SU-DHL-6 (cell line): ENCODE measurements at regions not wholly inside any gene's neighbourhood (a gene's known extent, or its start where the extent isn't known, plus 50 kb on each side); places are given as distances from the start of the nearest gene placed in this dataset.

Experiments used
- H2AFZ ChIP-seq: fragments of 200-600 bp; sonication (generic); 2 replicates; pipeline ENCODE4 v1.6.1; 2014; ENCODE audit warnings: low read depth, mild to moderate bottlenecking, moderate library complexity, mixed read lengths, antibody characterized with exemption, low read length; ENCODE audit not compliant: severe bottlenecking
- H3F3A ChIP-seq: fragments of 200-600 bp; shearing (Covaris generic); 2 replicates; pipeline ENCODE4 v1.6.0; 2016; ENCODE audit warnings: antibody characterized with exemption, mild to moderate bottlenecking; ENCODE audit not compliant: insufficient read depth
- H3K27ac ChIP-seq: fragments of 200-600 bp; sonication (generic); 2 replicates; pipeline ENCODE4 v1.5.1; 2016; ENCODE audit warnings: low read depth, mild to moderate bottlenecking, low read length, moderate library complexity, mixed read lengths
- H3K27me3 ChIP-seq: fragments of 200-600 bp; sonication (generic), shearing (Covaris generic); 2 replicates; pipeline ENCODE4 v1.6.0; 2014; ENCODE audit warnings: mild to moderate bottlenecking, low read length
- H3K36me3 ChIP-seq: fragments of 200-600 bp; sonication (generic); 2 replicates; pipeline ENCODE4 v1.6.1; 2014; ENCODE audit warnings: mild to moderate bottlenecking, low read length, mixed read lengths
- H3K4me2 ChIP-seq: fragments of 300-600, 200-600 bp; shearing (Covaris generic), sonication (generic); 2 replicates; pipeline ENCODE4 v1.6.0; 2014; ENCODE audit warnings: low read length, low read depth, mild to moderate bottlenecking; ENCODE audit not compliant: poor library complexity, severe bottlenecking
- H3K4me3 ChIP-seq: fragments of 200-600 bp; sonication (generic); 2 replicates; pipeline ENCODE4 v1.5.1; 2014; ENCODE audit warnings: antibody characterized with exemption, low read length, mild to moderate bottlenecking, mixed read lengths; ENCODE audit not compliant: insufficient read depth, poor library complexity, severe bottlenecking
- H3K79me2 ChIP-seq: fragments of 200-600 bp; sonication (generic); 2 replicates; pipeline ENCODE4 v1.6.1; 2014; ENCODE audit warnings: mild to moderate bottlenecking, low read length, moderate library complexity; ENCODE audit not compliant: insufficient read depth
- H3K9ac ChIP-seq: fragments of 200-600 bp; sonication (generic); 2 replicates; pipeline ENCODE4 v1.7.0; 2014; ENCODE audit warnings: mild to moderate bottlenecking, low read length
- H3K9me2 ChIP-seq: fragments of 200-600 bp; sonication (generic); replicated peaks from 2 replicates; pipeline ENCODE4 v1.6.1; 2014; ENCODE audit warnings: low read length; ENCODE audit not compliant: insufficient read depth
- H3K9me3 ChIP-seq: fragments of 200-600 bp; sonication (generic); 2 replicates; pipeline ENCODE4 v1.6.1; 2014; ENCODE audit warnings: low read length, mixed read lengths; ENCODE audit not compliant: insufficient read depth
- H4K20me1 ChIP-seq: fragments of 200-600 bp; sonication (generic); 2 replicates; pipeline ENCODE4 v1.6.1; 2014; ENCODE audit warnings: low read depth, mild to moderate bottlenecking, antibody characterized with exemption, low read length, moderate library complexity, mixed read lengths
- EZH2phosphoT487 ChIP-seq: fragments of 200-600 bp; sonication (generic), shearing (Covaris generic); conservative IDR thresholded peaks from 2 replicates; pipeline ENCODE4 v1.6.1; 2018; ENCODE audit warnings: mild to moderate bottlenecking, antibody characterized with exemption, low read length, moderate library complexity, mixed read lengths
- TF ChIP-seq, protein P1 (sequence below): fragments of 200-600 bp; sonication (generic); IDR thresholded peaks from one replicate; pipeline ENCODE4 v1.5.1; 2017; ENCODE audit warnings: antibody characterized with exemption, mild to moderate bottlenecking, low read length, moderate library complexity; ENCODE audit not compliant: insufficient read depth, poor library complexity, severe bottlenecking

- Histone ChIP-seq H3K79me2 (no peaks in the 10 kb centered on the region), H3K9me3 (no peaks in the 10 kb centered on the region), H3K4me2 (no peak overlapping the region), H3F3A (no peaks in the 10 kb centered on the region), H3K36me3 (no peaks in the 10 kb centered on the region), H4K20me1 (no peaks in the 10 kb centered on the region), H2AFZ (no peak overlapping the region), H3K27me3 (no peaks in the 10 kb centered on the region), H3K9ac (no peak overlapping the region), H3K27ac (no peak overlapping the region), H3K9me2 (no peaks in the 10 kb centered on the region), H3K4me3 (no peak overlapping the region)
- no peak for TF ChIP-seq EZH2phosphoT487
These were observed 207.9 kb downstream of the GLI2 start for GRCh38 chr2:120943403-120944034.

GRCh38 chr2:120944575-120944974 is 208.9 kb downstream of the GLI2 start:
- TF ChIP-seq, protein P1, sequence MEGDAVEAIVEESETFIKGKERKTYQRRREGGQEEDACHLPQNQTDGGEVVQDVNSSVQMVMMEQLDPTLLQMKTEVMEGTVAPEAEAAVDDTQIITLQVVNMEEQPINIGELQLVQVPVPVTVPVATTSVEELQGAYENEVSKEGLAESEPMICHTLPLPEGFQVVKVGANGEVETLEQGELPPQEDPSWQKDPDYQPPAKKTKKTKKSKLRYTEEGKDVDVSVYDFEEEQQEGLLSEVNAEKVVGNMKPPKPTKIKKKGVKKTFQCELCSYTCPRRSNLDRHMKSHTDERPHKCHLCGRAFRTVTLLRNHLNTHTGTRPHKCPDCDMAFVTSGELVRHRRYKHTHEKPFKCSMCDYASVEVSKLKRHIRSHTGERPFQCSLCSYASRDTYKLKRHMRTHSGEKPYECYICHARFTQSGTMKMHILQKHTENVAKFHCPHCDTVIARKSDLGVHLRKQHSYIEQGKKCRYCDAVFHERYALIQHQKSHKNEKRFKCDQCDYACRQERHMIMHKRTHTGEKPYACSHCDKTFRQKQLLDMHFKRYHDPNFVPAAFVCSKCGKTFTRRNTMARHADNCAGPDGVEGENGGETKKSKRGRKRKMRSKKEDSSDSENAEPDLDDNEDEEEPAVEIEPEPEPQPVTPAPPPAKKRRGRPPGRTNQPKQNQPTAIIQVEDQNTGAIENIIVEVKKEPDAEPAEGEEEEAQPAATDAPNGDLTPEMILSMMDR, result no peak
- no peak for TF ChIP-seq EZH2phosphoT487
- no peak overlapping the region for H3K27ac ChIP-seq
- H3K9me2 ChIP-seq, result no peaks in the 10 kb centered on the region
- no peak overlapping the region for H3K9ac ChIP-seq
- no peak overlapping the region for H3K4me3 ChIP-seq
- no peaks in the 10 kb centered on the region for H4K20me1 ChIP-seq
- no peaks in the 10 kb centered on the region for H3F3A ChIP-seq
- no peaks in the 10 kb centered on the region for H3K27me3 ChIP-seq
- H2AFZ ChIP-seq, result no peak overlapping the region
- no peaks in the 10 kb centered on the region for H3K9me3 ChIP-seq
- H3K79me2 ChIP-seq, result no peaks in the 10 kb centered on the region
- H3K36me3 ChIP-seq, result no peaks in the 10 kb centered on the region
- no peak overlapping the region for H3K4me2 ChIP-seq

DNA sequence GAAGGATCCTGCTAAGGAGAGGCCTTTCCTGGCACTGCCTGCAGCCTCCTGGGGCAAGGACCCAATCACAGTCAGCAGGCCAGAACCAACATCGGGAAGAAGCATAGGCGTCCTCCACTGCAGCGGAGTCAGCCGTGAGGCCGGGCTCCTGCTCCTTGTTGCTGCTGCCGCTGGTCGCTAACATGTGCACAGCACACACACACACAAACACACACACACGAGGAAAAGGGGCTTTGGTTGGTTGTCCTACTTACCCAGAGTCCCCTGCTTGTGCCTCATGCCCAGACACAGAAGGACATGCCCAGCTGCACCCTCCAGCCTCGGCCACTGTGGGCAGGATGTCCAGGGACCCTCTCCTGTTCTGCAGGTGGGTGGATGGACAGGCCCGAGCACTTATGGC is 209.4 kb downstream of the GLI2 start:
- no peak overlapping the region for H3K4me3 ChIP-seq
- no peak overlapping the region for H3K27ac ChIP-seq
- no peaks in the 10 kb centered on the region for H3K79me2 ChIP-seq
- TF ChIP-seq, protein P1, result no peak
- H4K20me1 ChIP-seq, result no peaks in the 10 kb centered on the region
- H2AFZ ChIP-seq, result no peak overlapping the region
- H3K4me2 ChIP-seq, result no peak overlapping the region
- H3K9me3 ChIP-seq, result no peaks in the 10 kb centered on the region
- H3K36me3 ChIP-seq, result no peaks in the 10 kb centered on the region
- H3K9me2 ChIP-seq, result no peaks in the 10 kb centered on the region
- H3K27me3 ChIP-seq, result no peaks in the 10 kb centered on the region
- H3F3A ChIP-seq, result no peaks in the 10 kb centered on the region
- no peak overlapping the region for H3K9ac ChIP-seq

DNA sequence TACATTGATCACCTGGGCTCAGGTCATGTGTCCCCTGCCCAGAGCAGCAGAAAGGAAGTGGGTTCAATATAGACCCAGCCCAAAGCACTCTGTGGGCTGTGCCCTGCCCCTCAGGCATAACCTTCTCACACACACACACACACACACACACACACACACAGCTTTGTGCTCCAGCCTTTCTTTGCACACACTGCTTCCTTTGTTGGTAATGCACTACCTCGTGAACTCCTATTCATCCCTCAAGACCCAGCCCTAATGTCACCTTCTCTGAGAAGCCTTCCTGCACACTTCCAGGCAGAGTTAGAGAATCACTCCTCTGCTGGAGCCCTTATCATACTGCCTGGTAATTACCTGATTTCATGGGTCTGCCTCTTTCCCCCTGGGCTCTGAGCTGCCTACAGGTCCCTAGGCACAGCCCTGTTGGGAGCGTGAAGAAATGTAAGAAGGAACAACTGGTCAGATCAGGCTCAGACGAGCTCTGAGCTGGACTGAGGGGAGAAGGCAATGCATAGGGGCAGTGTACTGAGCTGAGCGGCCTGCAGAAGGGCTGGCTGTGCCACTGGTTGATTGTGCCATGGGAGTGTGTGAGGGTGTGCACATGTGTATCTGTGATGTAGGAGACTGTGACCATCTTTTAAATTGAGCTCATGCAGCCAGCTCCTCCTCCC is 210.3 kb downstream of the GLI2 start:
- H3K9me2 ChIP-seq, result no peaks in the 10 kb centered on the region
- H3F3A ChIP-seq, result no peaks in the 10 kb centered on the region
- H4K20me1 ChIP-seq, result no peaks in the 10 kb centered on the region
- H3K4me3 ChIP-seq, result no peak overlapping the region
- H3K27me3 ChIP-seq, result no peaks in the 10 kb centered on the region
- no peaks in the 10 kb centered on the region for H3K79me2 ChIP-seq
- H3K9me3 ChIP-seq, result no peaks in the 10 kb centered on the region
- H2AFZ ChIP-seq, result no peak overlapping the region
- H3K27ac ChIP-seq, result no peak overlapping the region
- TF ChIP-seq, protein P1, result no peak
- no peak for TF ChIP-seq EZH2phosphoT487
- H3K9ac ChIP-seq, result no peak overlapping the region
- no peak overlapping the region for H3K4me2 ChIP-seq
- no peaks in the 10 kb centered on the region for H3K36me3 ChIP-seq
